ENCODE measurements at regions not wholly inside any gene's neighbourhood (a gene's known extent, or its start where the extent isn't known, plus 50 kb on each side); places are given as distances from the start of the nearest gene placed in this dataset.

- TF ChIP-seq POLR2AphosphoS5 (IDR thresholded peaks at IDR 0.05; ENCODE audit: low read depth) = no peak
- no peak for TF ChIP-seq CTCF (IDR thresholded peaks at IDR 0.05; ENCODE audit: insufficient read depth, low read length)
- no peak for TF ChIP-seq REST (IDR thresholded peaks at IDR 0.05; ENCODE audit: insufficient replicate concordance, low read depth)
- TF ChIP-seq GABPA (IDR thresholded peaks at IDR 0.05; ENCODE audit: low read depth) = no peak
- TF ChIP-seq SPI1 (IDR thresholded peaks at IDR 0.05; ENCODE audit: borderline replicate concordance, low read depth) = no peak
Measured at GRCh38 chr5:81904861-81905260, 67.0 kb upstream of the ATG10 start.
